ENCODE measurements at regions not wholly inside any gene's neighbourhood (a gene's known extent, or its start where the extent isn't known, plus 50 kb on each side); places are given as distances from the start of the nearest gene placed in this dataset.

DNA sequence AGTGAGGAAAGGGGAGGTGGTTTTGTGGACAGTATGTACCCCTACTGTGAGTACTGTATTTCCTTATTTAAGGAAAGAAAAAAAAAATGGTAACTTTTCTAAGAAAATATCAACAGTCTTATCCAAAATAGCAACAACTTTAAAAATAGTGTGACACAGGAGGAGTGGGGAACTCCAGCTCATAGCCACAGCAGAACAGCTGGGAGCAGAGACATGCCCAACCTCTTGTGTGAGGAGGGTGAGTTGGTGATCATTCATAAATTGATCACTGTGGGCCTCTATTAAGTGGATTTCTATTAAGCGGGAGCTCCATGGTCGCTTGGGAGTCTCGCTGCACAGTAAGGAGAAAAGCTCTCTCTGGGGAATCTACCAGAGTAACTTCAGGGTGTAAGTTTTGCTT lies 158.8 kb upstream of the DUSP10 start:
- Histone ChIP-seq H3K18ac (ENCODE audit: insufficient read length, low read depth, low read length) (no peak overlapping the region), H2AFZ (ENCODE audit: low read length) (no peak overlapping the region), H3K79me2 (ENCODE audit: insufficient read depth, low read length) (no peaks in the 10 kb centered on the region), H3K14ac (ENCODE audit: insufficient read depth, low read length) (no peak overlapping the region), H2BK20ac (ENCODE audit: low read depth, low read length, poor library complexity, severe bottlenecking) (no peak overlapping the region), H3K27me3 (ENCODE audit: insufficient read depth, low read length) (no peaks in the 10 kb centered on the region), H3K56ac (ENCODE audit: insufficient read length, low read depth, low read length) (no peak overlapping the region), H3K27ac (ENCODE audit: insufficient read length, low read depth, low read length) (no peak overlapping the region), H3K4me1 (ENCODE audit: insufficient read depth, low read length) (no peaks in the 10 kb centered on the region), H2AK5ac (ENCODE audit: insufficient read length, low read length) (no peak overlapping the region), H3K23me2 (ENCODE audit: insufficient read length, low read depth, low read length, poor library complexity, severe bottlenecking) (no peaks in the 10 kb centered on the region), H3K23ac (ENCODE audit: insufficient read length, low read depth, low read length) (no peak overlapping the region), H3K4ac (ENCODE audit: low read depth, low read length) (no peak overlapping the region), H2BK15ac (ENCODE audit: low read depth, low read length) (no peak overlapping the region), H2BK120ac (ENCODE audit: low read depth, low read length, poor library complexity, severe bottlenecking) (no peak overlapping the region), H3T11ph (ENCODE audit: low read length) (no peak overlapping the region), H3K4me2 (ENCODE audit: insufficient read depth, insufficient read length, low read length) (no peak overlapping the region), H3K9me3 (ENCODE audit: control insufficient read depth, low read depth, low read length) (no peaks in the 10 kb centered on the region), H4K5ac (ENCODE audit: insufficient read length, low read depth, low read length) (no peak overlapping the region), H2BK12ac (ENCODE audit: insufficient read length, low read depth, low read length) (no peak overlapping the region), H3K9ac (ENCODE audit: extremely low read depth, insufficient read length, low read length) (no peak overlapping the region), H3K79me1 (ENCODE audit: insufficient read depth, low read depth, low read length, poor library complexity, severe bottlenecking) (no peaks in the 10 kb centered on the region), H4K8ac (replicated peaks; ENCODE audit: insufficient read length, low read depth, low read length) (no peak overlapping the region), H4K20me1 (ENCODE audit: control insufficient read depth, insufficient read depth, insufficient read length) (no peaks in the 10 kb centered on the region), H2BK5ac (ENCODE audit: insufficient read length, low read length) (no peak overlapping the region), H4K91ac (ENCODE audit: insufficient read length, low read depth, low read length) (no peak overlapping the region)
- H3K27me3 Mint-ChIP-seq (ENCODE audit: low read depth): no peaks in the 10 kb centered on the region
- no peak overlapping the region for H3K27ac Mint-ChIP-seq
- DNase-seq: no peak
- no peak overlapping the region for H3K4me3 Mint-ChIP-seq
- H3K4me1 Mint-ChIP-seq: peaks cover 0 to 3% of the 10 kb centered on the region in 2 experiments; a peak in 1 of 4 replicates
- WGBS (ENCODE audit: extremely low coverage, insufficient read length, low lambda C conversion rate): no CpG with 5 or more reads among the region's 3 CpGs
- H3K9me3 Mint-ChIP-seq: no peaks in the 10 kb centered on the region
- no peaks in the 10 kb centered on the region for H3K36me3 Mint-ChIP-seq (ENCODE audit: insufficient read depth in 1 of 3, low read depth in 3 of 3)
- TF ChIP-seq, protein P1, sequence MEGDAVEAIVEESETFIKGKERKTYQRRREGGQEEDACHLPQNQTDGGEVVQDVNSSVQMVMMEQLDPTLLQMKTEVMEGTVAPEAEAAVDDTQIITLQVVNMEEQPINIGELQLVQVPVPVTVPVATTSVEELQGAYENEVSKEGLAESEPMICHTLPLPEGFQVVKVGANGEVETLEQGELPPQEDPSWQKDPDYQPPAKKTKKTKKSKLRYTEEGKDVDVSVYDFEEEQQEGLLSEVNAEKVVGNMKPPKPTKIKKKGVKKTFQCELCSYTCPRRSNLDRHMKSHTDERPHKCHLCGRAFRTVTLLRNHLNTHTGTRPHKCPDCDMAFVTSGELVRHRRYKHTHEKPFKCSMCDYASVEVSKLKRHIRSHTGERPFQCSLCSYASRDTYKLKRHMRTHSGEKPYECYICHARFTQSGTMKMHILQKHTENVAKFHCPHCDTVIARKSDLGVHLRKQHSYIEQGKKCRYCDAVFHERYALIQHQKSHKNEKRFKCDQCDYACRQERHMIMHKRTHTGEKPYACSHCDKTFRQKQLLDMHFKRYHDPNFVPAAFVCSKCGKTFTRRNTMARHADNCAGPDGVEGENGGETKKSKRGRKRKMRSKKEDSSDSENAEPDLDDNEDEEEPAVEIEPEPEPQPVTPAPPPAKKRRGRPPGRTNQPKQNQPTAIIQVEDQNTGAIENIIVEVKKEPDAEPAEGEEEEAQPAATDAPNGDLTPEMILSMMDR (conservative IDR thresholded peaks at IDR 0.05): no peak
